Suppressor macrophage treated with lipopolysaccharide for 1 hour (primary cell): ENCODE measurements at regions not wholly inside any gene's neighbourhood (a gene's known extent, or its start where the extent isn't known, plus 50 kb on each side); places are given as distances from the start of the nearest gene placed in this dataset.
A peak's percentile ranks its signal among the peaks of the same experiment; 100 is the strongest.
"Not testable (repeated sequence)": the region's sequence is repeated elsewhere in the genome, so short reads cannot be mapped to it uniquely, and the experiment has no call there.

Experiments
- DNase-seq, 3 donors: peaks; one replicate each; pipeline ENCODE4 v3.0.0-alpha.2; 2020 to 2022

- DNase-seq, result no peak
These were observed 123.8 kb upstream of the LIFR start for GRCh38 chr5:38680094-38680825.

GRCh38 chr5:38681029-38681706, 124.7 kb upstream of the LIFR start:
- no peak for DNase-seq

GRCh38 chr5:38681966-38682365, 125.5 kb upstream of the LIFR start:
- no peak for DNase-seq

GRCh38 chr5:38686658-38687057, 130.2 kb upstream of the LIFR start:
- DNase-seq, result no peak

- DNase-seq, result no peak
These were observed 135.9 kb upstream of the LIFR start for GRCh38 chr5:38692346-38692745.

- DNase-seq, result no peak
These were observed 136.5 kb upstream of the LIFR start for GRCh38 chr5:38692781-38693527.

- no peak for DNase-seq
These were observed 138.8 kb upstream of the LIFR start for GRCh38 chr5:38695021-38695958.

GRCh38 chr5:38697013-38697412, 140.6 kb upstream of the LIFR start:
- no peak for DNase-seq

- not testable (repeated sequence) for DNase-seq
These were observed 140.3 kb upstream of the OSMR start for GRCh38 chr5:38705529-38705928.

- no peak for DNase-seq
These were observed 139.4 kb upstream of the OSMR start for GRCh38 chr5:38706376-38706775.

- no peak for DNase-seq
These were observed 138.2 kb upstream of the OSMR start for GRCh38 chr5:38707352-38708210.

- no peak for DNase-seq
These were observed 136.0 kb upstream of the OSMR start for GRCh38 chr5:38709678-38710306.

- no peak for DNase-seq
These were observed 135.2 kb upstream of the OSMR start for GRCh38 chr5:38710627-38711026.

- DNase-seq, result no peak
These were observed 133.4 kb upstream of the OSMR start for GRCh38 chr5:38712391-38712790.

- DNase-seq, result no peak
These were observed 131.6 kb upstream of the OSMR start for GRCh38 chr5:38714240-38714639.

GRCh38 chr5:38714703-38715355, 131.0 kb upstream of the OSMR start:
- DNase-seq, result no peak

GRCh38 chr5:38715696-38716095, 130.1 kb upstream of the OSMR start:
- peak in 1 of 3 donors; percentile 1 for DNase-seq

GRCh38 chr5:38716516-38716915, 129.3 kb upstream of the OSMR start:
- no peak for DNase-seq

GRCh38 chr5:38718771-38719391, 126.9 kb upstream of the OSMR start:
- no peak for DNase-seq

- DNase-seq, result no peak
These were observed 126.4 kb upstream of the OSMR start for GRCh38 chr5:38719403-38719802.
